Psoas muscle (tissue), 7 donors: ENCODE measurements at regions not wholly inside any gene's neighbourhood (a gene's known extent, or its start where the extent isn't known, plus 50 kb on each side); places are given as distances from the start of the nearest gene placed in this dataset.

Experiments
- ATAC-seq, 4 donors: fragments of 200-7000 bp; cut with Tn5 transposase; one replicate each; pipeline ENCODE4 v1.9.1; 2020; ENCODE audit warnings: moderate library complexity in 3 of 4, mild to moderate bottlenecking in 2 of 4
- DNase-seq, 2 donors: peaks; one replicate each; pipeline ENCODE4 v3.0.0-alpha.2; 2020
- H3K27ac ChIP-seq: fragments of 200-600 bp; one replicate; pipeline ENCODE4 v1.8.0; 2022
- H3K27me3 ChIP-seq, 3 donors: fragments of 200-600 bp in 1 of 3; one replicate each; pipeline versions ENCODE4 v1.6.1 to v1.8.0; 2013 to 2022; ENCODE audit warnings: low read length in 2 of 3, mild to moderate bottlenecking in 2 of 3, moderate library complexity in 1 of 3; ENCODE audit not compliant: insufficient read depth in 3 of 3
- H3K36me3 ChIP-seq, 2 donors: fragments of 200-600 bp in 1 of 2; one replicate each; pipeline versions ENCODE4 v1.6.1 to v1.8.0; 2013 to 2022; ENCODE audit warnings: low read depth in 1 of 2, mild to moderate bottlenecking in 1 of 2, moderate library complexity in 1 of 2; ENCODE audit not compliant: insufficient read depth in 1 of 2
- H3K4me1 ChIP-seq: fragments of 200-600 bp; one replicate; pipeline ENCODE4 v1.8.0; 2022
- H3K4me3 ChIP-seq: fragments of 200-600 bp; one replicate; pipeline ENCODE4 v1.8.0; 2022; ENCODE audit warnings: mild to moderate bottlenecking
- H3K9me3 ChIP-seq: fragments of 200-600 bp; one replicate; pipeline ENCODE4 v1.8.0; 2022
- WGBS, 3 donors: extraction: QIAGEN DNeasy Blood & Tissue Kit; methylation state at CpG; one replicate each; pipeline versions ENCODE4 v1.1.6 to v1.1.7; 2013; 5-methylcytosine and 5-hydroxymethylcytosine counted together
- intact Hi-C, 2 donors: fragments of 100-400 bp; cut with DNase I; formaldehyde crosslinking; loops; one replicate each; pipeline versions ENCODE4 v1.11.0 to v1.14.2; 2022
- TF ChIP-seq, protein P1 (sequence below): fragments of 200-600 bp; IDR thresholded peaks from one replicate; pipeline ENCODE4 v1.8.0; 2022; ENCODE audit warnings: antibody characterized with exemption
- donor health status: healthy with polysubstance abuse.
- donor health status: DM: no; HTN: no; CAD: no; lungs with moderate emphysema.
- donor health status: Bipolar disorder and iron deficiency.
- donor health status: healthy.
- donor health status: DM: yes; HTN: yes; CAD: no.
- donor health status: DM: no; HTN: no; CAD: no.
- donor health status: DM: yes; HTN: yes; CAD: no.

- DNase-seq (no peak), ATAC-seq (no peak)
- Histone ChIP-seq H3K4me3 (no peak overlapping the region), H3K36me3 (no peaks in the 10 kb centered on the region), H3K27me3 (no peaks in the 10 kb centered on the region), H3K9me3 (no peaks in the 10 kb centered on the region), H3K27ac (no peak overlapping the region), H3K4me1 (no peaks in the 10 kb centered on the region)
- intact Hi-C loops = no loop called here
- TF ChIP-seq, protein P1, sequence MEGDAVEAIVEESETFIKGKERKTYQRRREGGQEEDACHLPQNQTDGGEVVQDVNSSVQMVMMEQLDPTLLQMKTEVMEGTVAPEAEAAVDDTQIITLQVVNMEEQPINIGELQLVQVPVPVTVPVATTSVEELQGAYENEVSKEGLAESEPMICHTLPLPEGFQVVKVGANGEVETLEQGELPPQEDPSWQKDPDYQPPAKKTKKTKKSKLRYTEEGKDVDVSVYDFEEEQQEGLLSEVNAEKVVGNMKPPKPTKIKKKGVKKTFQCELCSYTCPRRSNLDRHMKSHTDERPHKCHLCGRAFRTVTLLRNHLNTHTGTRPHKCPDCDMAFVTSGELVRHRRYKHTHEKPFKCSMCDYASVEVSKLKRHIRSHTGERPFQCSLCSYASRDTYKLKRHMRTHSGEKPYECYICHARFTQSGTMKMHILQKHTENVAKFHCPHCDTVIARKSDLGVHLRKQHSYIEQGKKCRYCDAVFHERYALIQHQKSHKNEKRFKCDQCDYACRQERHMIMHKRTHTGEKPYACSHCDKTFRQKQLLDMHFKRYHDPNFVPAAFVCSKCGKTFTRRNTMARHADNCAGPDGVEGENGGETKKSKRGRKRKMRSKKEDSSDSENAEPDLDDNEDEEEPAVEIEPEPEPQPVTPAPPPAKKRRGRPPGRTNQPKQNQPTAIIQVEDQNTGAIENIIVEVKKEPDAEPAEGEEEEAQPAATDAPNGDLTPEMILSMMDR = no peak
- WGBS, 3 donors = 85 to 93% (median 89%) methylated on average over 3 of the region's 3 CpGs
These were observed 211.8 kb downstream of the SLC7A11 start for GRCh38 chr4:138030375-138030774.

GRCh38 chr4:138028923-138029322 lies 213.2 kb downstream of the SLC7A11 start:
- ATAC-seq (no peak), DNase-seq (no peak)
- intact Hi-C loops = no loop called here
- Histone ChIP-seq H3K27ac (no peak overlapping the region), H3K27me3 (no peaks in the 10 kb centered on the region), H3K4me3 (no peak overlapping the region), H3K9me3 (no peaks in the 10 kb centered on the region), H3K36me3 (no peaks in the 10 kb centered on the region), H3K4me1 (no peaks in the 10 kb centered on the region)
- TF ChIP-seq, protein P1 = no peak
- WGBS, 3 donors = 61 to 72% (median 67%) methylated on average over 1 of the region's 1 CpG

DNA sequence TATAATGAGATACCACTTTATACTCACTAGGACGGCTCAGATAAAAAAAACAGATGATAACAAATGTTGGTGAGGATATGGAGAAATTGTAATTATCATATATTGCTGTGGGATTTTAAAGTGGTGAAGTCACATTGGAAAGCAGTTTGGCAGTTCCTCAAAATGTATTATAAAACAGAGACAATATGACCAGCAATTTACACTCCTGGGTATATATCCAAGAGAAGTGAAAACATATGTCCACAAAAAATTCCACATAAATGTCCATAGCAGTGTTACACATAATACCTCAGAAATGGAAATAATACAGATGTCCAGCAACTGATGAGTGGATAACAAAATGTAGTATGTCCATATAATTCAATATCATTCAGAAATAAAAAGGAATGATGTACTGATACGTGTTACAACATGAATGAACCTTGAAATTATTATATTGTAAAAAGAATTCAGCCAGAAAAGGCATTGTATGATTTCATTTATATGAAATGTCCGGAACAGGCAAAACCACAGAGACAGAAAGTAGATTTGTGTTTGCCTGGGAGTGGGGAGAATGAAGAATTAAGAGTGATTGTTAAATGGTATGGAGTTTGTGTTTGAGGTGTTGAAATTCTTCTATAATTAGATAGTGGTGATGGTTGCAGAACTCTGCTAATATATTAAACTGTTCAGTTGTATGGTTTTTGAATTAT lies 220.9 kb downstream of the SLC7A11 start:
- DNase-seq (no peak), ATAC-seq (no peak)
- H3K4me1 ChIP-seq = no peaks in the 10 kb centered on the region
- H3K9me3 ChIP-seq = no peaks in the 10 kb centered on the region
- H3K27me3 ChIP-seq = no peaks in the 10 kb centered on the region
- WGBS, 3 donors = 33 to 50% (median 33%) methylated on average over 3 of the region's 3 CpGs
- no peak overlapping the region for H3K4me3 ChIP-seq
- no peaks in the 10 kb centered on the region for H3K36me3 ChIP-seq
- H3K27ac ChIP-seq = no peak overlapping the region
- TF ChIP-seq, protein P1 = no peak
- intact Hi-C loops = no loop called here

DNA sequence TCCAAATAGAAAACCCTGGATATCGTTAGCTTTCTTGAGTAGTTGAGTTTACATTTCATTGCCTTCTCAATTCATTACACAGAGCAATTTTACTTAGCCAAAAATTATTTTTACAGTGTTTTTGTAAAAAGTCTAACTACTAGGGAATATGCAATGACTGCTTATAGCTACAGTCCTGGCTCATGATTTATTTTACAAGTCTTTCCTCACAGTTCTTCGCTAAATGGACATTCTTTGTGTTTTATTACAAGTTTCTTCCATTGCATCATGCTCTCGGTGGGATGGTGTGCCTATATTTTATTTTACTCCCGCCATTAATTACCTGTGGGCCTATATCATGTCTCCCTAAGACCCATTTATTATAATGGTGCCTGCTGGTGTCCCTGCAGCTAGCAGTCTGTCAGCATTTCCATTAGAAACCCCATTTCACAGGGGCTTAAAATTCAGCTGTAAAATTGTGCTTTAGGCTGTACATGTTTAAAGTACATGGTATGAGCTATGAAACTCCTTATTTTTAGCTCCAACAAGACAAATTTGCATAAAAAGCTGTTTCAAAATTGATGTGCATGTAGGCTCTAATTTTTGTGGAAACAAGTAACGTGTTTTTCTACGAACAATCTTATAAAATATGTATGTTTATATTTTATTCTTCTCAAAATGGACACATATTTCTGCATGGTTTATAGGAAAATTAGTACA lies 227.4 kb downstream of the SLC7A11 start:
- H3K36me3 ChIP-seq = no peaks in the 10 kb centered on the region
- no peak overlapping the region for H3K27ac ChIP-seq
- intact Hi-C loops = no loop called here
- no peaks in the 10 kb centered on the region for H3K4me1 ChIP-seq
- no peak overlapping the region for H3K4me3 ChIP-seq
- DNase-seq (no peak), ATAC-seq (no peak)
- whole genome bisulfite sequencing, 3 donors = 81 to 84% (median 83%) methylated on average over 6 of the region's 6 CpGs
- TF ChIP-seq, protein P1 = no peak
- no peaks in the 10 kb centered on the region for H3K9me3 ChIP-seq
- no peaks in the 10 kb centered on the region for H3K27me3 ChIP-seq
